ENCODE measurements at regions not wholly inside any gene's neighbourhood (a gene's known extent, or its start where the extent isn't known, plus 50 kb on each side); places are given as distances from the start of the nearest gene placed in this dataset.

DNA sequence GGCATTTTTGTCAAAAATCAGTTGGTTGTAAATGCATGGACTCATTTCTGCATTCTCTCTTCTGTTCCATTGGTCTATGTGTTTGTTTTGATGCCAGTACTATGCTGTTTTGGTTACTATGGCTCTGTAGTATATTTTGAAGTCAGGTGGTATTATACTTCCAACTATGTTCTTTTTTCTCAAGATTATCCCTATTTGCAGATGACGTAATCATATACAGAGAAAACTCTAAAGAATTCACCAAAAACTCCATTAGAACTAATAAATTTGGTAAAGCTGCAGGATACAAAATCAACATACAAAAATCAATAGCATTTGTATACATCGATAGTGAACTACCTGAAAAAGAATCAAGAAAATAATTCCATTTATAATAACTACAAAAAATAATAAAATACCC, 253.1 kb upstream of the NEGR1 start:
- no peak for TF ChIP-seq EZH2 (IDR thresholded peaks at IDR 0.05; ENCODE audit: insufficient read depth, poor library complexity, severe bottlenecking)
- TF ChIP-seq EZH2phosphoT487 (IDR thresholded peaks at IDR 0.05; ENCODE audit: insufficient read depth, low read depth) = no peak
